ENCODE measurements at regions not wholly inside any gene's neighbourhood (a gene's known extent, or its start where the extent isn't known, plus 50 kb on each side); places are given as distances from the start of the nearest gene placed in this dataset.

GRCh38 chr18:22674272-22674671, 256.6 kb upstream of the CTAGE1 start:
- TF ChIP-seq CTCF (IDR thresholded peaks at IDR 0.05; ENCODE audit: insufficient read depth, low read length, poor library complexity, severe bottlenecking): no peak
- DNase-seq (ENCODE audit: extremely low read depth, insufficient read length): no peak
- H3K36me3 ChIP-seq (ENCODE audit: control insufficient read depth, insufficient read depth, low read length): no peaks in the 10 kb centered on the region
- no peak overlapping the region for H3K4me3 ChIP-seq (replicated peaks; ENCODE audit: low read depth, low read length)
- H3K27me3 ChIP-seq (replicated peaks; ENCODE audit: control insufficient read depth, insufficient read depth, low read length): no peaks in the 10 kb centered on the region; the same call in 1 of the 2 replicates

- Histone ChIP-seq H3K4me3 (replicated peaks; ENCODE audit: low read depth, low read length) (no peak overlapping the region), H3K36me3 (ENCODE audit: control insufficient read depth, insufficient read depth, low read length) (no peaks in the 10 kb centered on the region), H3K27me3 (replicated peaks; ENCODE audit: control insufficient read depth, insufficient read depth, low read length) (no peaks in the 10 kb centered on the region; the same call in 1 of the 2 replicates)
- no peak for DNase-seq (ENCODE audit: extremely low read depth, insufficient read length)
- TF ChIP-seq CTCF (IDR thresholded peaks at IDR 0.05; ENCODE audit: insufficient read depth, low read length, poor library complexity, severe bottlenecking): no peak
Observed at GRCh38 chr18:22675006-22675405, 257.3 kb upstream of the CTAGE1 start.

- no peak overlapping the region for H3K4me3 ChIP-seq (replicated peaks; ENCODE audit: low read depth, low read length)
- DNase-seq (ENCODE audit: extremely low read depth, insufficient read length): no peak
- no peaks in the 10 kb centered on the region; the same call in 1 of the 2 replicates for H3K27me3 ChIP-seq (replicated peaks; ENCODE audit: control insufficient read depth, insufficient read depth, low read length)
- no peak for TF ChIP-seq CTCF (IDR thresholded peaks at IDR 0.05; ENCODE audit: insufficient read depth, low read length, poor library complexity, severe bottlenecking)
- H3K36me3 ChIP-seq (ENCODE audit: control insufficient read depth, insufficient read depth, low read length): no peaks in the 10 kb centered on the region
Observed at GRCh38 chr18:22676423-22676822, 256.7 kb upstream of the RBBP8 start.

GRCh38 chr18:22678486-22678885, 254.6 kb upstream of the RBBP8 start:
- DNase-seq (ENCODE audit: extremely low read depth, insufficient read length): no peak
- no peaks in the 10 kb centered on the region; the same call in none of the 2 replicates for H3K27me3 ChIP-seq (replicated peaks; ENCODE audit: control insufficient read depth, insufficient read depth, low read length)
- H3K36me3 ChIP-seq (ENCODE audit: control insufficient read depth, insufficient read depth, low read length): no peaks in the 10 kb centered on the region
- H3K4me3 ChIP-seq (replicated peaks; ENCODE audit: low read depth, low read length): no peak overlapping the region
- TF ChIP-seq CTCF (IDR thresholded peaks at IDR 0.05; ENCODE audit: insufficient read depth, low read length, poor library complexity, severe bottlenecking): no peak

GRCh38 chr18:22680944-22681343, 252.2 kb upstream of the RBBP8 start:
- no peak for DNase-seq (ENCODE audit: extremely low read depth, insufficient read length)
- Histone ChIP-seq H3K4me3 (replicated peaks; ENCODE audit: low read depth, low read length) (no peak overlapping the region), H3K36me3 (ENCODE audit: control insufficient read depth, insufficient read depth, low read length) (no peaks in the 10 kb centered on the region), H3K27me3 (replicated peaks; ENCODE audit: control insufficient read depth, insufficient read depth, low read length) (no peaks in the 10 kb centered on the region; the same call in none of the 2 replicates)
- no peak for TF ChIP-seq CTCF (IDR thresholded peaks at IDR 0.05; ENCODE audit: insufficient read depth, low read length, poor library complexity, severe bottlenecking)

- Histone ChIP-seq H3K4me3 (replicated peaks; ENCODE audit: low read depth, low read length) (no peak overlapping the region), H3K36me3 (ENCODE audit: control insufficient read depth, insufficient read depth, low read length) (no peaks in the 10 kb centered on the region), H3K27me3 (replicated peaks; ENCODE audit: control insufficient read depth, insufficient read depth, low read length) (no peaks in the 10 kb centered on the region; the same call in none of the 2 replicates)
- TF ChIP-seq CTCF (IDR thresholded peaks at IDR 0.05; ENCODE audit: insufficient read depth, low read length, poor library complexity, severe bottlenecking): no peak
- DNase-seq (ENCODE audit: extremely low read depth, insufficient read length): no peak
Observed at GRCh38 chr18:22681908-22682307, 251.2 kb upstream of the RBBP8 start.
